Activated CD4-positive, alpha-beta T cell treated with anti-CD3 and anti-CD28 coated beads, Interleukin-2, Interleukin-4, amounts not matched to agents 100 ng/mL and 50 ng/mL, durations not matched to agents 16 hours and 8 hours (primary cell): ENCODE measurements at regions not wholly inside any gene's neighbourhood (a gene's known extent, or its start where the extent isn't known, plus 50 kb on each side); places are given as distances from the start of the nearest gene placed in this dataset.

ENCODE experiments used
- DNase-seq: peaks from one replicate; pipeline ENCODE4 v3.0.0-alpha.2; 2020; ENCODE audit warnings: low spot score

DNA sequence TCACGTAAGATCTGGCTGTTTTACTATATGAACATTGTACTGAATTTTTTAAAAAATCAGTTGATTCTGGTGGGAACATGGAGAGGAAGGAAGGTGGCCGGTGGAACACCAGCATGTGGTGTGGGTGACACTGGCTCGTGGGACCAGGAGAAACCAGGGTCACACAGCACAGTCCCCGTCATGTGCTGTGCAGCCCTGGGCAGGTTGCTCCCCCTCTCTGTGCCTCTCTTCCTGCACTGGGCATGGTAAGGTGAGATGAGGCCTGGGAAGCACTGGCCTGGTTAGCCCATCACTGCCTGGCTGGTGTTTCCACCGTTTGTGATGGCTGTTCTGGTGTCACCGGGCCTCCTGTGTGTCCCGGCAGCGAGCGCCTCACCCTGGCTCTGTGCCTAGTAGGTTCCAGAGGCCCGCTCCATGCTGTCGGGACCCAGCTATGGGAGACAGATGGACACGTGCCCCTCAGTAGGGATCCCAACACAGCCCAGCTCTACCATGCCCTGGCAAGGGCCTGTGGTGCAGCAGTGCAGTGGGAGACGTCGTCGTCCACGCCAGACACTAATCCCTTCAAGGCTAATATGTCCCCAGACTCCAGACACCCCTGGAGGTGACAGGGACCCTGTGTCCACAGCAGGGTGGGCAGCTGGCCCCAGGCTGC, 88.2 kb upstream of the LINC01488 start:
- DNase-seq = no peak

DNA sequence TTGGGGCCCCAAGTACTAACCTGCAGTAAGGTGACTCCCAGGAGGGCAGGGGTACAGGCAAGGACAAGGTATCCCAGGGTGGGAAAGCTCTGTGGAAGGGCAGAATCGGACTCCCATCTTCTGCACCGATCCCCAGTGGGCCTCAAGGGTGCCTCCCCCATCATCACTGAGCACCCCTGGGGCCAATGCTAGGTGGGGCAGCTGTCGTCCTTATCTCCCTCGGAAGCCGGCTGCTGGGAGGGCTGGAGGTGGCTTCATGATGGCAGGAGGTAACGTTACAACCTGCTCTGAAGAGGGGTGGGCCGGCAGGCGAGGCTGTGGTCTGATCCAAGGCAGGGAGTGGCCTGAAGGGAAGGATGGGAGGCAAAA, 87.6 kb upstream of the LINC01488 start:
- DNase-seq = no peak

- no peak for DNase-seq
Measured at GRCh38 chr11:69394234-69394868, 87.1 kb upstream of the LINC01488 start.

DNA sequence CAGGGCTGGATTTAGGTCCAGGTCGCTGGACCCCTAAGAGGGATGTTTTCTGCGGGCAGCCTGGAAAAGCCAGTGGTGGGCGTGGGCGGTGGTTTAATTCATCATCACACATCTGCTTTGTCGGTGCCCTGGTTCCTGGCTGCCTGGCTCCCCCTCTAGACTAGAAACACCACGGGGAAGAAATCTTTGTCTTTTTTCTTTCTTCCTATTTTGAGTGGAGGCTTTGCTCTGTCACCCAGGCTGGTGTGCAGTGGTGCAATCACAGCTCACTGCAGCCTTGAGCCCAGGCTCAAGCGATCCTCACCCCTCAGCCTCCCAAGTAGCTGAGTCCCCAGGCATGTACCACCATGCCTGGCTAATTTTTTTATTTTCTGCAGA, 86.6 kb upstream of the LINC01488 start:
- DNase-seq = no peak

DNA sequence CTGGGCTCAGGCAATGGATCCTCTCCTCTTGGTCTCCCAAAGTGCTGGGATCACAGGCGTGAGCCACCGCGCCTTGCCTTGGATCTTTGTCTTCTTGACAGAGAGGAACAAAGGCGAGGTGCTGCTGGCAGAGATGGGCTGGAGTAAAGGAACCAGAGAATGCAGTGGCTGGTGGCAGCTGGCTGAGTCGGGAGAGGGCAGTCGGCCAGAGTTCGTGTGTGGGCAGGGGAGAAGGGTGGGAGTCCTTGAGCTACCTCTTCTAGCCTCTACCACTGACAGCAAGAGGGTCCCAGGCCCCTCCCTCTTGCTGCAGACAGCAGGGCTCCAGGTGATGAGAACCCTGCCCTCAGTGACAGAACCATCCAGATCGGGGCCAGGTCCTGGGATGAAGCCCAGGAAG, 86.2 kb upstream of the LINC01488 start:
- no peak for DNase-seq

DNA sequence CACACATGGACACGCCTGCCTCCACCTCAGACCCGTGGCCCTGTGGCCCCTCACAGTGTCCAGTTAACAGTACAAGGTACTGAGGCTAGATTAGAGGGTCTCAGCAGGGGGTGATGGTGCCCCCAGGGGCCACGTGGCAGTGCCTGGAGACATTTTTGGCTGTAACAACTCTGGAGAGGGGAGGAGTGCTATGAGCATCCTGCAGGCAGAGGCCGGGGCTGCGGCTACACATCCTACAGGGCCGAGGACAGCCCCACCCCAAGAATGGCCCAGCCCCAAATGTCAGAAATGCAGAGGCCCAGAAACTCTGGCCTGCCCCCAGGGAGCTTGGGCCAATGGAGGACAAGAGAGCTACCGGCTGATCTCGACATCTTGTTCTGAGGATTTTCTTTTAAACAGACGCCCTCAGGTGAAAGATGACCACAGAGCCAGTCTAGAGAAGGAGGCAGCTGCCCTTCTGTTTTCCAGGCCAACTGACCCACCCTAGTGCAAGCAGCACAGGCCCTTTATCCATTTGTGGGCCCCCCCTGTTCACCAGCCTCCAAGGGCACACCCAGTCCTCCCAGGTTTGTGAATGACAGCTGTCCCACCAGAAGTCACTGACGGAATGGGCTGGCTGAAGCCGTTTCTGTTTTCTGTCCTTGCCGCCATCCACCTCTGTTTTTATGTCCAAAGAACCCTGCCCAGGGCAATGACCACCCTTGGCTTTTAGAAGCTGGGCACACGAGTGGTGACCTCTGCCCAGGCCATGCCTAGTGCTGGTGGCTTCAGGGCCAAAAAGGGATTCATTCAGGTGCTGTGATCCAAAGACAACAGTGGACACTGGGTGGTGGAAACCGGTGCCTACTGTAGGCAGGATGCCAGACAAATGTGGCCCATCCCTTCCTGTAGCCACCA, 85.2 kb upstream of the LINC01488 start:
- no peak for DNase-seq

GRCh38 chr11:69396948-69397307, 84.5 kb upstream of the LINC01488 start:
- no peak for DNase-seq

GRCh38 chr11:69397732-69398131, 83.7 kb upstream of the LINC01488 start:
- DNase-seq = no peak

GRCh38 chr11:69398529-69399492, 82.7 kb upstream of the LINC01488 start:
- no peak for DNase-seq

GRCh38 chr11:69400140-69400539, 81.3 kb upstream of the LINC01488 start:
- DNase-seq = no peak

GRCh38 chr11:69400771-69401590, 80.5 kb upstream of the LINC01488 start:
- DNase-seq = no peak

- no peak for DNase-seq
Measured at GRCh38 chr11:69401715-69402114, 79.7 kb upstream of the LINC01488 start.

DNA sequence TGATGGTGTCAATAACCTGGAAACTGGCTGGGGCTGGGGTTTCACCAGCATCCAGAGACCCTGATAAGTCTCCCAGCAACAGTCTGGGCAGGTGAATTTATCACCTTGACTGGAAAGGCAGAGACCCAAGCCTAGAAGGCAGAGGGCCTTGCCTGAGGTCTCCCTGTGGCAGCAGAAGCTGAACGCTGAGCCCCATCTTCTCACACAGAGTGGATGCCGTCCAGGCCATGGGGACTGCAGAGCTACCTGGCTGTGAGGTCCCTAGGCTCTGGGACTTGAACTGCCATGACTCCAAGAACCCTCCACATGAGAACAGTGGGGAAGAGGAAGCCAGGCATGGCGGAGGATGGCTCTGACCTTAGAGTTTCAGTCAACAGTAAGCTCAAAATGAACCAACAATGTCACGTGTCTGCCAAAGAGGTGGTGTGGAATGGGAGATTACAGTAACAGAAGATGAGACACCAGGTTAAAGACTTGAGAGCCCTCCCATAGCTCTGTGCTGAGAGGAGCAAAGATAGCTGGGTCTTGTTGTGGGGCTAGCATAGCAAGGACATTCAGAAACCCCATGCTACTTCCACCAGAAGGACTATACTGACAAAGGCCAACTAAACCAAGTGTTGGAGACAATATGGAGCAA, 79.1 kb upstream of the LINC01488 start:
- DNase-seq = no peak

DNA sequence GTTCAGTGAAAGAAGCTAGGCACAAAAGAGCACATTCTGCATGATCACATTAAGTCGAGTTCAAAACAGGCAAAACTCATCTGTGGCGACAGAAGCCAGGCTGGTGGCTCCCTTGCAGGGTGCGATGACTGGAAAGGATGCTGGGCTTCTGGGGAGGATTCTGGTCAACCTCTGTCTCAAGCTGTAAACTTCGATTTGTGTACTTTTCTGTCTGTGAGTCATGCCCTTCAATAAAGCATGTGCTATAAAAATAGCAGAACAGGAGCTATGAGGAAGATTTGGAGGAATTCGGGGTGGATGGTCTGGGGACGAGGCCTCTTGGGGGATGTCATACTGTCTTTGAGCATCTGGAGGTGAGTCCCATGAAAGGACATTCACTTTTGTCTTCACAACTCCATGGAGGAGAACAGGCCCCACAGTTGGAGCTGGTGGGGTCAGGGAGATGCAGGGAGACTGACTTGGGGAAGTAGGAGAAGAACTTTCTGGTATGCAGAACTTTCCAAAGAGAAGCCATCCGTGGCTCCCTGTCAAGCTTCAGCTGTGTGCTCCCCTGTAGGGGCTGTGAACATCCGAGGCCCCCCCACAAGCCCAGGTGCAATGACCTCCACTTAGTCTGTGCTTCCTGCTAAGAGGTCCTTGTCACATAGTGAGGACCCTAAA, 77.8 kb upstream of the LINC01488 start:
- no peak for DNase-seq

GRCh38 chr11:69406060-69406459, 75.4 kb upstream of the LINC01488 start:
- no peak for DNase-seq

DNA sequence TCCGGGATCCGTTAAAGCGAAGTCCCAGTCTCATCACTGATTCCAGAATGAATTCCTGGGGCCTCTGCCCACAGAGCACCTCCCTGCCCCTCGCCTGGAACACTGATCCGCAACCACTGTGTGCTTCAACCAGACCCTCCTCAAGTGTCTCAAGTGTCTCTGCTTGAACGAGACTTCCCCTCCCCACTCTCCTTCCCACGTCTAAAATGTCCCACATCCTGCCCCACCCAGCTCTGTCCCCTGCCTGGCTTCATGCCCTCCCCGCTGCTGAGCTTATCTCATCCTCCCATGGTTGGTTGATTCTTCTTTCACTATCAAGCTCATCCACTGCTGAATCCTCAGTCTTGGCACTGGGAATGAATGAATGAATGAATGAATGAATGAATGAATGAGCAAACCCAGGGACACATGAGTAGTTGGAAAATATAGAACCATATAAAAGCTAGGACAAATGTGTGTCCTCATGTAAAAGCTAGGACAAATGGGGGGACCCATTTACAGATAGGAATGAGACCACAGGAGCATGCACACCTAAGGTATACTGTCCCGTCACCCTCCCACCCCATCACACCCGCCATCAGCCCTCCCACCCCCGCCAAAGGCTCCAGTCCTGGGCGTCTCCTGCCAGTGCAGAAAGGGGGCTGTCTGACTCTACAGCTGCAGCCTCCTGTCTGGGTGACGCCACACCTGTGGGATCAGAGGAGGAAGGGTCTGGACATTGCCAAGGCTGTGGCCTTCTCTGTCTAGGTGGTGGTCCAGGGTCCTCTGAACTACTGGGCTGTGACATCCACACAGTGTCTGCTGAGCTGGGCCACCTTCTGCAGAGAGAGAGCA, 71.4 kb upstream of the LINC01488 start:
- no peak for DNase-seq

GRCh38 chr11:69411257-69411924, 70.1 kb upstream of the LINC01488 start:
- DNase-seq = peak; percentile 10

DNA sequence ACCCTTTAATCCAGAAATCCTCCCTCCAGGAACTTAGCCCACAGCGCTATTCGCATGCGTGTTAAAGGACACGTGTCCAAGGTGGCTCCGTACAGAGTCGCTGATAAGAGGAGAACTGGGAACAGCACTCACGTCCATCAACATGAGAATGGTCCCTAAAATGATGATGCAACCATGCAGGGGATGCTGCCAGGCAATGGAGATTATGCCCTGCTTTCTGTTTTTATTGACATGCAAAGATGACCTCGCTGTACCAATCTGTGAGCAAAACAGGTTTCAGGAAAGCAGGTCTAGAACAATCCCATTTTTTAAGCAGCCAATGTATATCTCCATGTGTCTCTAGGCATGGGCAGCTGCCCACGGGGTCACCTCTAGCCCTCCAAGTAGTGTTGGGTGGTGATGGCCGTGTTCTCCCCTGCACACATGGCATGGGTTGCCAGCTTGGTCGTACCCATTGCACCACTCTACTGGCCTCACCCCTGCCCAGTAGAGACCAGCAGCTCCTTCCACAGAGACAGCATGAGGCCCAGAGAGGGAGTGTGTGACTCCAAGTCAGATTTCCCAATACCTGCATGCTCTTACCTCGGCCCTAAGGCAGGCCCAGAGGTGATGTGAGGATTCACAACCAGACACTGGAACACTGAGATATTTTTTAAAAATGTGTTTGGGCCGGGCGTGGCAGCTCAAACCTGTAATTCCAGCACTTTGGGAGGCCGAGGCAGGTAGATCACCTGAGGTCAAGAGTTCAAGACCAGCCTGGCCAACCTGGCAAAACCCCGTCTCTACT, 68.3 kb upstream of the LINC01488 start:
- DNase-seq = no peak
